ENCODE measurements at regions not wholly inside any gene's neighbourhood (a gene's known extent, or its start where the extent isn't known, plus 50 kb on each side); places are given as distances from the start of the nearest gene placed in this dataset.
"Not testable (repeated sequence)": the region's sequence is repeated elsewhere in the genome, so short reads cannot be mapped to it uniquely, and the experiment has no call there.

DNA sequence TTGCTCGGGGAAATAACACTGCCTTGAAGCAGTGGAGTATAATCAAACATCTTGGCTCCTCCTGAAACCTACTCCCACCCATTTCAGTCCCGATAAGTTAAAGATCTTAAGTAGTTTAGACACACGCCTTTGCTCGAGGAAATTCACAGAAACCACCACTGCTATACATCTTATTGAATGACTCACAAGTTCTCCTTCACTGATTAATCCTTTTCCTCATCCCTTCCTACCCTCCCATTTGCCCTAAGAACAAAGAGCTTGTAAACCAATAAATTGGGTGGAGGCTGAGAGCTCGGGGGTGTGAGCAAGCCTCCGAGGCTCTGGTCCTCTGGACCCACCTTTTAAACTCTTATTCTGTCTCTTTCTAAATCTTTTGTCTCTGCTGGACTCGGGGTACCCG, 86.5 kb downstream of the XCL2 start:
- DNase-seq (ENCODE audit: low read depth in 2 of 2) = not testable (repeated sequence)

DNA sequence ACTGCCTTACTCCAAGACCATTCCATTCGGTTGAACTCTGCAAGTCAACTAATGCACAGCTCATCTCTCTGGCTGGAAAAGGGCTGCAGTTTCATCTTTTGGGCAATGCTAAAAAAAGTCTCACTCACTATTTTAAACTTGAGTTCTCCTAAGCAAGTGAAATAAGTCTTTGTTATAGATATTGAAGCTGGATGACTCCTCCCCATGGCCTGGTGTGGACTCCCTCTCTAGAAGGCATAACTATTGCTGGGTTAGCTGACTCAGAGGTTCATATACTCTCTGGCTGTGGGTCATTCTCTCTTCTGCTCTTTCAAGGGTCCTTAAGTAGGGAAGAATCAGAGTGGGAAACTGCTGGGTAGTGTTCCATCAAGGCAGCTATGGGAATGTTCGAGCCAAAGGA, 88.0 kb downstream of the XCL2 start:
- DNase-seq (ENCODE audit: low read depth in 2 of 2) = no peak

DNA sequence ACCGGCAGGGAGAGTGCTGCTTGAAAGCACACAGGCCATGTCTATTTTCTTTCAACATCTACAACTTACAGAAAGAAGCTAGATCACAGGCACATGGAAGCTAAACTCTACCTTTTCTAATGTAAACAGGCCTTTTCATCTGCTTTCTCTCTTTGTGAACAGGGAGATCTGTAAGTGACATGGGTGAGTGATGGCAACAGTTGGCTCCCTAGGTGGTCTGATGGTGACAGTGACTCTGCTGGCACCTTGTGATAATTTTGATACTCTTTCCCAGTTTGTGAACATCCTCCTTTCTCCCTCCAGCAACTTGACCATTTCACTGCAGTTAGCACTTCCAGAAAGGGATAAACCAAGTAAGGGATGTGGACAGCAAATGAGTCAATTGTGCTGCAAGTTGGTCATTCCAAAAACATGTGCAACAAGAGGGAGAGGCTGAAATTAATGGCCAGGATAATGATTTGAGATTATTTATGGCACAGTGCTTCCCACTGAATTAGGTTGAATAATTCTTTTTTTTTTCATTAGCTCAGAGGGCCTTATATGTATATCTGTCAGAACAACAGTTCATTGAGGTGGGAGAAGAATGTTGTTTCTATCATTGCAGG, 89.5 kb downstream of the XCL2 start:
- no peak for DNase-seq (ENCODE audit: low read depth in 2 of 2)

DNA sequence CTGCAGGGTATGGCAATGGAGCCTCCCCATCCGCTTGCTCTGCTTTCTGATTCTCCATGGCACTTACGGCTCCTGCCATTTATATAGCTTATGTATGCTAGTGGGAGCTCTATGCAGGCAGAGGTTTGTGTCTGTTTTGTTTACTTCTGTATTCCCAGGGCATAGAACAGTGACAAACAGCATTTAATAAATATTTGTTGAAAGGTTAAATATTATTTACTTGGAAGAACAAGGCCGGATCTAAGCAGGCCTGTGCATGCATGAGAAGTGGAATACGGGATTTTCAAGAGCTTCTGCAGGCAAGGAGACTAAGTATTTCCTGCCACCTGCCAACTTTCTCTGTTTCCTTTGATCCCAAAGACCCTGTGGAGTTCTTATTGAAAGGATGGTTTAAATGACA, 90.7 kb downstream of the XCL2 start:
- no peak for DNase-seq (ENCODE audit: low read depth in 2 of 2)

DNA sequence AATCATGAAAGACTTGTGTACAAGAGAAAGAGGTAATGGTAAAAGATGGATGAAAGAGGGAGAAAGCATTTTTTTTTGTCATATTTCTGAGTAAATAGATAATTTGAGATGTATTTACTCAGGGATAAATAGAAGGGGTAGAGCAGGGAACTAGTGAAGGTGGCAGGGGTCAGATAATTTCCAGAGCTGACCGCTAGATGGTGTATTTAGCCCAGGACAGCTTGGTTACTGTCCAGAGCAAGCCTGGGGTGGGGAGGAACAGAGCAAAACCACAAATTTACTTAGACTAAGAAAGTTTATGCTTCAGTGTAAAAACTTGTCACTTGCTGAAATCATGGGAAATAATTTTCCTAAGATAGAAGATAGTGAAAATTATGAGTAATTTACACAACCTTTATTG, 91.5 kb downstream of the XCL2 start:
- DNase-seq (ENCODE audit: low read depth in 2 of 2) = no peak

DNA sequence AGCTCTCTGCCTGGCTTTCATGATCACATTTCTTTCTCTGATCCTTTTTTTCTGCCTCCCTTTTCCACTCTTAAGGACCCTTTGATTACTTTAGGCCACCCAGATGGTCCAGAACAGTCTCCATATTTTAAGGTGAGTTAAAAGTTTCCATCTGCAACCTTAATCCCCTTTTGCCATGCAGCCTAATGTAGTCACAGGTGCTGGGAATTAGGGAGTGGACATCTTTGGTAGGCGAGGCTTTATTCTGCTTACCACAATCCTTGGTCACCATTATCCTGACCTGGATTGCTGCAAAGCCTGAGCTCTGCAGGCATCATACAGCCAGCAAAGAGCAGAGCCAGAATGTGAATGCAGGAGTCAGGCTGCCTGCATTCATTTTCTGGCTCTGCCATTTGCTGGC, 95.9 kb downstream of the XCL2 start:
- no peak for DNase-seq (ENCODE audit: low read depth in 2 of 2)

DNA sequence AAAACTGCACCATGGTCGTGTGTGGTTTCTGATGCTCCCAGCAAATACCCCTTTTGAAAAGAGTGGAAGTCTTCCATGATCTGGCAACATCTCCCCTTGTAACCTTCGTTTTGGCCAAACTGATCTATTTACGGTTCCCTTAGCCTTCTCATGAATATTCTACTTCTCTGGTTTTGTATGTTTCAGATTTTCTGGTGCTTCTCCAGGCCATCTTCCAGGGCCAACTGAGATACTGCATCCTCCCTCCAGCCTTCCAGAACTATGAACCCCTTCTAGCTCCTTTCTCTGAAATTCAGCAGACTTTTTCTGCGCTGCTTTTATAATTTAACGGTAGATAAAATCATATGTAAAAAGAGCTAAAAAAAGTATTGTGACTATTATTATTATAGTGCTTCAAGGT, 97.7 kb downstream of the XCL2 start:
- DNase-seq (ENCODE audit: low read depth in 2 of 2) = no peak

DNA sequence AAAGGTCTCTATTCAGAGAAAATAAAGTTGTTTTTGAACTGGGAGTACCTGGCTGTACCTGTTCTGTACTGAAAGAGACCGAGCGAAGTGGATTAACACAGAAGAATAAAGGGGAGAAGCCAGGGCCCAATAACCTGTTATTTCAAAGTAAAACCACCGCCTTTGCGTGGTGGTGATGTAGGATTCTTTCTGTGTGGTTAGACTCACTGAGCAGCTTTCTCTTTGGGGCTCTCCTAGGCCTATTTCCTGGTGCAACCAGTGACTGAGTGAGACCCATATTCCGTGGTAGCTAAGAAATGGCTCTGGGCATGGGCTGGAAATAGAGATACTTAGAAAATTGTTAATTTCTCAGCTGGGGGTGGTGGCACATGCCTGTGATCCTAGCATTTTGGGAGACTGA, 99.9 kb downstream of the XCL2 start:
- DNase-seq (ENCODE audit: low read depth in 2 of 2) = no peak

DNA sequence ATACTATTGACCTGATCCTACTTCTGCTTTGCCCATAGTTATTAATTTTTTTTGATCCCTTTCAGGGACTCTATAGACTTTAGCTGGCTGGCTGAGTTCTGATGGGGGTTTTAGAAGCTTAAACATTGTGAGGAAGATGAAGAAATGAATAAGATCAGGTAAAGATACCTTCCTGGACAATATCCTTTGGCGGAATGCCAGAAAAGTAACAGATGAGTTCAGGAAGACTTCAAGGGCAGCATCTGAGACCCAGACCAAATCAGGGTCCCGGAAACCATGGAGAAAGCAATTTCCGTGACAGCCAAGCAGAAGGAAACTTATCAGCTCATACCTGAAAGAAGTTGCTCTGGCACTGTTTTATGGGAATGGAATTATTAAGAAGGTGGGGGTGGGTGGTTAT, 100.4 kb downstream of the XCL2 start:
- no peak for DNase-seq (ENCODE audit: low read depth in 2 of 2)

DNA sequence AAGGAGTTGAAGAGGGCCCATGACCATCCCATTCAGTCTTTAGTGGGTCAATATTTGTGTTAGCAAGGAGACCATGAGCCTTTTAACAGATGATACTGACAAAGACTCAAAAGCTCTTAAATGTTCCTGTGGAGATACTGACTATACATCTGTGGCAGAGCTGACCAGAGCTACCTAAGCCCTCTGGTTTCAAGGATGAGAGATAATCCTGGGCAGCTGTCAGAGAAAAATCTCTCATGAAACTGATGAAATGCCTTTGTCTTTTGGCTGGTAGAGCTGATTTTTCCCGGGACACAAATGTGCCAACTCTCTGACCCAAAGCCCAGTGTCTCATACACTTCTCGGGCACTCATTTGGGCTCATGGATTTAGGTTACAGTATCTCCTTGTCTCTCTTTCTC, 100.9 kb downstream of the XCL2 start:
- DNase-seq (ENCODE audit: low read depth in 2 of 2) = no peak

DNA sequence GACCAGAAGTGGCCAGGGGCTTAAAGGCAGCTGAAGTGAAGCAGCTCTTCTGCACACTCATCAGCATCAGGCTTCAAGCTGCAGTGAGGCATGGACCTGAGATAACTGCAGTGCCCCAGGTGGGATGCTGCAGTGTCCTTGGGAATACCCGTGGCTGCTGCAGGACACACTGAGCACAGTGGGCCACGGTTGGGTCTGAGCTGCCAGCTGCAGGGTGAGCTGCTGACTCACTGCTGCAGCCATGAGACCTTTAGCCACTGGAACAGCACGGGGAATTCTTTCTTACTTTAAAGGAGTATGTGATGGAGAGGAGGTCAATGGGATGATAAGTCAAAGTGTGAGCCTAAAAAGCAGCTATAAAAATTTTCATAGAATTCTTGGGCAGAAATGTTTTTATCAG, 102.1 kb downstream of the XCL2 start:
- DNase-seq (ENCODE audit: low read depth in 2 of 2) = no peak

DNA sequence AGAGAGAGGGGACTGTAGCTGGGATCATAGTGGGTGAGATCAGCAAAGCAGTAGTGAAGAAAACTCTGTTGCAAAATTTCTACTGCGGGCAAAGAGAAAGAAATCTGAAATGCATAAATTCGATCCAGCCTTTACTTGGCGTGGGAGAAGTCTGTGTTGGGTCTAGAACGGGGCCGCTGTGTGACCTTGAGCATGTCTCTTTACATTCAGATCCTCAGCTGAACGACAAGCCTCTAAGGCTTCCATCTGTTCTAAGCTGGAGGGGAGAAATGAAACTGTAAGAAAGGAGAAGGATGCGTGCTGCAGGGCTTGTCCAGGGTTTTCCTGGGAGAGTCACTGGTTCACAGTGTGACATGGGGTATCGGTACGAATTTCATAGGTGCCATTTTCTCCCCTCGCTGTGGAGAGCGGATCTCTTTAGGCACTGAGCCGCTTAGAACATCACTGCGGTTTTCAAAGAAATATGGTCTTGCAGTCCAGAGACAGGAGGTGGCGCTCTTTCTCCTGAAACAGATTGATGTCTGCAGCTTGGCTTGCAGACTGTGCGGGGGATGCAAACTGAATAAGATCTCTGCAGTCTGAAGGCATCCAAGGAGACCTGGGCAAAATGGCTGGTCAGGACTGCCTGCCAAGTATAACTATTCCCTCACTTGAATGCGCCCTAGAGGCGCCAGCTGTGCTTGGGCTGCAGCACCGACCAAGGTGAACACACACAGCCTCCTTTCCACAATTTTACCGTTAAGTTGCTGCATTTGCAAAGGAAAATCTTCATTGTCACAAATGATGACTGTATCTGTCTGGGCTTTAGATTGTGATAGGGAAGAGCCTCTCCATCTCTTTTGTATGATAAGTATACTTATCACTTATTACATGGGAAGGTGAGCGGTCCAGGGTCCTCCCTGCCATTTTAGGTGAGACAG, 104.1 kb downstream of the XCL2 start:
- DNase-seq (ENCODE audit: low read depth in 2 of 2) = peak; percentile 67 to 78

DNA sequence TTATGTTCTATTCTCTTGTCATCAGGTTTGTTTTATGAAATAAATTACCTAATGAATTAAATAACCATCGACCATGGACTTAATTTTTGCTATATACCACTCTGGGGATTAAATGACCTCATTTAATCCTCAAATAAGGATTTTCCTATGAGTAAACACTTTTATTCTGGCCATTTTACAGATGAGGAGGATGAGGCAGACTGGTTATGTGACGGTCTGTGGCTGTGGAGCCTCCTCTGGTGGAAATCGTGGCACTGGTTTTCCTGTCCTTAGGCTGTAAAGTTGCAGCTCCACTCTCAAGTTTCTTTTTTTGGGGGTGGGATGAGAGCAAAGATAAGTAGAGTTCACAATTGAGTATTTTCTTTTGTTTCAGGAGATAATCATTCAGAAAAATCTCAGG, 105.2 kb downstream of the XCL2 start:
- no peak for DNase-seq (ENCODE audit: low read depth in 2 of 2)

DNA sequence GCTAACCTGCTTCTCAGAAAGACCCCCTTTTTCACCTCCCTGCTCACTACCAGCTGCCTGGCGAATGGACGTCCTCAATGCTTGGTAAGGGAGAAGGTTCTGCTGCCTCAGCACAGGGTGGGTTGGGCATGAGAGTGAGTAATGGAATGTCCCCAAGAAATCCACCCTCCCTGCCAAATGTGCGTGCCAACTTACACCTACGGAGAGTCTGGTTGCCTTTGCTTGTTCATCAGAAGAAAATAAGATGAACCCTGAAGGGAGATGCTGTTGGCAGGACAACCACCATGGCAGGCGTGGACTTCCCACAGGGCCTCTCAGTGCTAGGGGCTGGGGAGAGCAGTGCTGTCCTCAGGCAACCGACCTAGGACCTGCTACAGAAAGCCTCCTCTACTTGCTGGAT, 106.0 kb downstream of the XCL2 start:
- no peak for DNase-seq (ENCODE audit: low read depth in 2 of 2)

DNA sequence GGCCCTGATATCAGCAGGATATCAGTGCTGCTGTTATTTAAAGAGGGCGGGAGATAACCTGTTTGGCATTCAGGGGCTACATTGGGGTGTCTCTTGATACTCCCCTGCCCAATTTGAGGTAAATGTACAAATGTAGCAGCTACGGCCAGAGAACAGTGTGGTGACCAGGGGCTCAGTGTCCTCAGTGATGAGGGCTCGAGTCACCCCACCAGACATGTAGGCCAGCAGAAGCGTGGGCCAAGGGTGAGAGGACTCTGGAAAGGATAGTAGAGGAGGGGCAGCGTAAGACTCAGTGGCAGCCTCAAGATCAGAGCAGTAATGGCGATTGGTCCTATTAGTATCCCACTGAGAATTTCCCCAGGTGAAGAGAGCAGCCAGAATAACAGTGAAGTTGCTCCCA, 108.4 kb downstream of the XCL2 start:
- DNase-seq (ENCODE audit: low read depth in 2 of 2) = no peak

DNA sequence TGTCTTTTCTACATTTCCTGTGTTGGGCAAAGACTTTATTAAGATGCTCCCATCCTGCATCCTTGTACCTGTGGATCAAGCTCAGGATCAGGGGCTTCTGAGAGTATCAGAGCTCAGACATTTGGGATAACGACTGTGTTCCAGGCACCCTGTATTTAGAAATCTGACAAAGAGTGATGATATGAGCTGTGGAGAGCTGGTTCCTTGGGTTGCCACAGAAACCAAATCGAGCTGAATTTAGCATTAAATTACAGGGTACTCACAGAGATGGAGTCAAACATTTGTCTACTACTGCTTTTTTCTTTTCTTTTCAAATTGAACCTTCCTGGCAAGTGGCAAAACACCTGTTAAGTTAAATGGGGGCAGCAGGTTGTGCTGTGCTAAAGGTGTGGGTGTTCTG, 110.6 kb downstream of the XCL2 start:
- no peak for DNase-seq (ENCODE audit: low read depth in 2 of 2)

DNA sequence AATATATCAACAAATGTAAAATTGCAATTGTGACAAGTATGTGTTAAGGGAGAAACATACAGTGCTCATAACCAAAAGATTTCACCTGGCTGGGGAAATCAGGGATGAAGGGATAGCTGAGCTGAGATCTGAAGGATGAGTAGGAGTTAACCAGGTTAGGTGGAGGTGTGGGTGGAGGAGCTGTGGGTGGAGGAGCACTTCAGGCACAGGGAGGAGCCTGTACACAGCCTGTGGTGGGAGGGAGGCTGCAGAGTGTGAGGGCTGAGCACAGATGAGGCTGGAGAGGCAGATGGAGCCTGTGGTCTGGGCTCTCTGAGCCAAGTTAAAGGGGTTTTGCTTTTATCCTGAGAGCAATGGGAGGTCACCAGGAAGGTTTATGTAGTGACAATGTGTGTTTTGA, 111.9 kb downstream of the XCL2 start:
- DNase-seq (ENCODE audit: low read depth in 2 of 2) = no peak

DNA sequence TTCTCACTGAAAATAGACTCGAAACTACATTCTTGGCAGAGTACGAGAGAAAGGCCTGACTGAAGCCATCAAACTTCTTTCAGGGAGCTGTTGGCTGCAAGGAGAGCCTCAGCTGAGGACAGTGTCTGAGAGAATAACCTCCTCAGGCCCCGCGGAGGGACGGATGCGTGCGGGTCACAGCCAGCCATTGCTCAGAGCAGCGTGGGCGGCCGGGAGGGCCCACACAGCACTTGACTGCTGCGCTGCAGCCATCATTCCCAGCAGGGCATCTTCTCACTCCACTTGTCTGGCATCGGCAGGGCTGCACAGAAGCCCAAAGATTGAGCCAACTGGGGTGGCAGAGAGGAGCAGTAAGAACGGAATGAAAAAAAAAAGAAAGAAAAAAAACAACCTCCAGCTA, 113.5 kb downstream of the XCL2 start:
- DNase-seq (ENCODE audit: low read depth in 2 of 2) = no peak

DNA sequence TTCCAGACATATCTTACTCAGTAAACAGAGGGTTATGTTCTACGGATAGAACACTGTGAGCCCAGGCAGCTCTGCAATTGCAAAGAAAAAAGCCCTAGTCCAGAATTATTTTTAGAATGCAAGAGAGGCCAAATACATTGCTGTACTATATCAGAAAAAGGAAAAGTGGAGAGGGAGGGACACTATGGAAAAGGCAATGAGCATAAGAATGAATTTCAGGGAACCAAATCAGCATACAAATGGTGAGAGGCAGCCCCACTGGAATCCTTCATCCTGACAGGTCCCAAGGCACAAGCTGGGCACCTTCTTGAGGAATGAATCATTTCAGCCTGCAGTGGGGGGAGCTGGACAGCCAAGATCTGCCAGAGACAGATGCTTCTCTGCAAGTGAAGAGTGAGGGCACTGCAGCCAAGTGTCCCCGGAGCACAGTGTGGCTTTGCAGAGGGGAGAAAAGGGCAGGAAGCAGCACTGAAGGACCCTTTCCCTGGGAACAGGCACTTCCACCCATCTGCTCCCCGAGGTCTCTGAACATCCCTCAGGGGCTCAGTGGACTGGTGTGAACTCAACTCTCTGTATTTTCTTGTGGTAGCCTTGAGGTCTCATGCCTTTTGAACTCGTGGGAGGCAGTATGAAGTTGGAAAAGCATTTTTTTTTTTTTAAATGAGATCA, 115.6 kb downstream of the XCL2 start:
- no peak for DNase-seq (ENCODE audit: low read depth in 2 of 2)

DNA sequence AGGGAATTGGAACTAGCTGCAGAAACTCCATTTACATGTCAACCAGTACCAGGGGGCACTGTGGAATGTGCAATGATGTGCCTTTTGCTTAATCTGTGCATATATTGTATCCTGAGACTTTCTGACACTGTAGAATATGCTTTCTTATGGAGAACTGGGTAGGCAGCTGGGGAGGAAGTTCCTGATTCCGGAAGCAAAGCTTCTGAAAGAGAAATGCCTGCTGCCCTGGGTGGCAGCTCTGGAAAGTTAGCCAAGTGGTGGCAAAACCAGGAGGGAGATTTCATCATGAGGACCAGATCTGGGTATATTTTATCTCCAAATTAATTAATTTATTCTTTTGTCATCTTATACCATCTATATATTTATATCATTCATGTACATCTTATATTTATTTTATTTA, 116.7 kb downstream of the XCL2 start:
- DNase-seq (ENCODE audit: low read depth in 2 of 2) = no peak

DNA sequence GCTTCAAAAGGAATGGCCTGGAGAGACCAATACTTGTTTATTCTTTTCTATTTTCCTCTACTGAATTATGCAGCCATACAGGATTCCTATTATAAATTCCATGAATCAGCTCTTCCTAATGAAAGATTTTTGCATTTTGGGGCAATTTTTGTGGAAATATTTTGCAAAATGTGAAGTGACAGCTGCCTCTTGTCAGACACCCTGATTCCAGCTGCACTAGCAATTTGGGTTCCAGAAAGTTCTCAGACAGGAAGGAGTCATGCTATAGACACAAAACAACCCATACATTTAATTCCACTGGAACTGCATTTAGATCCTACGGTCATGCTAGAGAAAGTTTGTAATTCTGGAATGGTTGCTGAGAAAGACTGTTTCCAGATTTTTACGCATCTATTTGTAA, 119.5 kb downstream of the XCL2 start:
- no peak for DNase-seq (ENCODE audit: low read depth in 2 of 2)

DNA sequence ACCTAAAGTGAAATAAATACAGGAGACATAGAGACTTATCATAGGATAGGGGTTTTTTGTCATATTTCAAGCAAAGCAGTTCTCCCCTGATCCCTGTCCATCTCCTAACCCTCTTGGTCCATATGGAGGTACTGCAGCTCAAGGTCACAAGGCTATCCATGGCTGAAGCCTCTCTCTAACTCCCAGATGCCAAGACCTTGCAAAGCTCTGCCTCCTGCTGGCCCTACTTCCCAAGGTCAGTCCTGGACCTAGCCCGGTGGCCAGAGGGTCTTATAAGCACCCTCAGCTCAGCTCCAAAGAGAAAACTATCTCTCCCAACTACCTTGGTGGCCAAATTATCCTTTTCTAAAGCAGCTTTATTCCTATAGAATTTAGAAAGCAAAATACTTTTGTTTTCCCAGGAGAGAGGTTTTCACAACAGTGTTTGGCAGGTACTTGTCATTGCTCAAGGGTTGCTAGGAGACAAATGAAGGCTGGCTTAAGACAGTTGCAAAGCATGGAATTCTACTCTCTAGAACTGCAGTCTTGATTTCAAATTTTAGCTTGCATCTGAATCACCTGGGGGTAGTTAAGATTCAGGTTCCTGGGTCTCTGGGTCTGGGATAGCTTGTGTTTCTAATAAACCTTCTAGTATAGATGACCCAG, 121.5 kb downstream of the XCL2 start:
- DNase-seq (ENCODE audit: low read depth in 2 of 2) = no peak
